ENCODE measurements at regions not wholly inside any gene's neighbourhood (a gene's known extent, or its start where the extent isn't known, plus 50 kb on each side); places are given as distances from the start of the nearest gene placed in this dataset.

DNA sequence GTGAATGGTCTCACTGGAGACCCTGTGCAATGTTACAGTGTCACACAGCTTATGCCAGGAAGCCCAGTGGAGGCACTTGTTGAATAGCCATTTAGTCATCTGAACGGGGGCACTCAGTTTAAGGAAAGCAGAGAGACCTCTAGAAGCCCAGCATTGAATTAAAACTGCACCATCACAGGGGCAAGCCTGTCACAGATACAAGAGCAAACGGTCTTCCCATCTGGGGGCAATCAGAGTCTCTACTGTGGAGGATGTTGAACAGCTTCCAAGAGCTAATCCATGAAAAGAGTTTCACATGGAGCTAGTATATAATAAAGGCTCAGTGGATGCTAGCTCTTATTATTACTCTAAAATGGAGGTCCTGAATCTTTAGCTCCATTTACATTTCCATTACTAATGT lies 553.7 kb upstream of the ARRDC4 start:
- TF ChIP-seq CTCF (IDR thresholded peaks at IDR 0.05; ENCODE audit: borderline replicate concordance, extremely low read depth, low read length, poor library complexity, severe bottlenecking) (no peak), EZH2 (IDR thresholded peaks at IDR 0.05; ENCODE audit: borderline replicate concordance, low read depth, low read length, severe bottlenecking) (no peak)
